ENCODE measurements at regions not wholly inside any gene's neighbourhood (a gene's known extent, or its start where the extent isn't known, plus 50 kb on each side); places are given as distances from the start of the nearest gene placed in this dataset.
A peak's percentile ranks its signal among the peaks of the same experiment; 100 is the strongest.
"Not testable (repeated sequence)": the region's sequence is repeated elsewhere in the genome, so short reads cannot be mapped to it uniquely, and the experiment has no call there.

DNA sequence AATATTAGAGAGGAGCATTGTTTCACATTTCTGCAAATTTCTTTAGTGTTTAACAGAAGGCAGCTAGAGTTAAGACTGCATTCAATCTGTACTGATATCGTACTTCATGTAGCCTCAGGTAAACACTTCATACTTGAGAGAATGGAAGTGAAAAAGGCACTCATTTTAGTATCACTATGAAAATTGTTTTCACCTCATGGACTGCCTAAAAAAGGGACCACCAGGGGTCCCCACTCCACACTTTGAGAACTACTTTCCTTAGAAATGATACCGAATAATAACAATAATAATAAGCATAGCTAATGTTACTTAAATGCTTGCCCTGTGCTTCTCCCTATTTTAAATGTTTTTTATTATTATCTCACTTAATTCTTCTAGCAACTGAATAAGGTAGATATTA, 95.1 kb downstream of the BLID start:
- no peak for DNase-seq

DNA sequence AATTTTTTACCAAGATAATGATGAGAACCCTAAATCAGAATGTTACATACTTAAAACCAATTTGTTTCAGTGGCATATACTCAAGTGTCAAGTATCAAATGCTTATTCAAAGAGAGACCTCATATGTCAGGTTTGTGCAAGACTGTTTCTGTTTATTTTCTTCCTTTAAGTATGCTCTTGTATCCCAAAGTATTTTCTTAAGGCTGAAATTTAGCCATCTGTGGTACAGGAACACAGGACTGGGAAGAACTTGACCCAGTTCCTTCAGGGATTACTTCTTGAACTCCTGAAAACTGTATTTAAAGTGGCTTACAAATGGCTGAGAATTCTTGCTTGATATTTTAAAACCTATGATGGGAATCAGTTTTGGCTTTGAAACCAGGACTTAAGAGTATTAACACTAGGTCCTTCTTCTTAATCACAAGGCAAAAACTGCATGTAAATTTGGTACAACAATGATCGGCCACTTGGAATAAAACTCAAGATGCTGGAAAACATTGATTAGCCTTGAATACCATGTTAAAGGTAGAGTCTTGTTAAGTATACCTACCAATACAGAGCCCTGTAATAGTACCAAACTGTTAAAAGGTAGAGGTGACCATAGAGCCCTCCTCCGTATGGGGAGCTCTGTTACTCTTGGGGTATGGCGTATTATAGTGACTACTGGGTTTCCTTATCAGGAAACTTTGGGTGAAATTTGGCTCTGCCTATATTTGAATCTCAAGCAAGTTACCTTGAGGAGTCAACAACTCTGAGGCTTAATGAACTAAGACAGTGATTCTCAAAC, 95.9 kb downstream of the BLID start:
- DNase-seq: no peak

DNA sequence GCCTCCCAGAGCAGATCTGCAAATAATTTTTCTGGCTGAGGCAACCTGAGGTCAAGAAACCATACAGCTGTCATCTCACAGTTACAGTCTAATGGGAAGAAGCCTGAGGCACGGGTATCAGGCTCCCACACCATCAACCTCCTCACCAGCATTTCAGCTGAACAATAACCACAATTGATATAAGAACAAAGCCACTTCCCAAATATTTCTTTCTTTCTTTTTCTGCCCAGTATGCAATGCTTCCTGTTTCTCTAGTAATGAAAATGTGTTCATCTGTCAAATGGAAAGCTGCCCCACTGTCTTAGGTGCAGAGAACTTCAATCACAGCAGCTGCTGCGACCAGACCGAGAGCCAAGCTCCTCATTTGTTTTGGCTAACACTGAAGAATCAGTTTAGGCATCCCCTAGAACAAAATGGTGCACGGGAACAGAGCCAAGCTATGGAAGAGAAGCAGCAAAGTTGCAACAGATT, 108.4 kb downstream of the BLID start:
- peak; percentile 2 to 29 for DNase-seq

- no peak for DNase-seq
These were observed 111.6 kb downstream of the BLID start for GRCh38 chr11:122004446-122004845.

DNA sequence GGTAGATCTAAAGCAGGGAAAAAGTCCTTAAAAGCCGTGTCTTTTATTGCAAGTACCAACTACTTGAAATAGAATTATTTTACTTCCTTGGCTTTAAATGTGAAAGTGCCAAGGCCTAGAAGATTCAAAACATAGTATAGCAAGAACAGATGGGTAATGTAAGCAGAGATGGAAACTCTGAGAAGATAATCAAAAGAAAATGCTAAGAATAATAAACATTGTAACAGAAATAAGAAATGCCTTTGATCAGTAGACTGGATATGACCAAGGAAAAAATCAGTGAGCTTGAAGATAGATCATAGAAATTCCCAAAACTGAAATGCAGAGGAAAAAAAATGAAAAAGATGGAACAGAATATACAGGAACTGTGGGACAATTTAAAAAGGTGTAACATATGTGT, 113.1 kb downstream of the BLID start:
- DNase-seq: no peak

GRCh38 chr11:122002047-122002446, 114.0 kb downstream of the BLID start:
- DNase-seq: no peak

DNA sequence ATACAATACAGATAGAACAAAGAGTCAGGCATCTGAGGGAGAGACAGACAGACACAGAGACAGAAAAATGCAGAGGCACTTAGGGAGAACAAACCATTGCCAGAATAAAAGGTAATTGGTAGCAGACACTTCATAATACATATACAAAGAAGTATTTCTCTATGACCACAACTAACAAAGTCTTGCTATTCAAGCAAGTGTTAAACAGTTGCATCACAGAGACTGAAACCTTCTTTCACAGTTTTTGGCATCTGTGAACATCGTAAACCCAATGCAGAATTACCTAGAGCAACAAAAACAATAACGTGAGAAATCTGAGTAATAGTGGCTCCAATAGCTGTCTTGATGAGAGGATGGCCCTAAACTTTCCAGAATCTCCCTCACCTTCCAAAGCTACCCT, 116.4 kb downstream of the BLID start:
- DNase-seq: no peak

- no peak for DNase-seq
These were observed 119.4 kb downstream of the BLID start for GRCh38 chr11:121996574-121996973.

DNA sequence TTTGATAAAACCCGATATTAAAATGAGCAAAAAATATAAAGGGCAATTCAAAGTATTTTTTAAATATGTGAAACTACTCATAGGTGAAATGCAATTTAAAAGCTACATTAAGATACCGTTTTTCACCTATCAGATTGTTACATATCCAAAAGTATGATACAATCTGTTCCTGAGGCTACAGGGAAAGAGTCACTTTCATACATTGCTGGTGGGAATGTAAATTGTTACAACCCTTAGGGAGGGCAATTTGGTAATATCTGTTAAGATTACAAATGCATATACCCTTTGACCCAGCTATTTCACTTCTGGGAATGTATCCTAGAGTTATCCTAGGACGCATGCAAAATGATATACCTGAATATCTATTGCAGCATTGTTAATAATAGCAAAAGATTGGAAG, 132.1 kb downstream of the BLID start:
- no peak for DNase-seq

DNA sequence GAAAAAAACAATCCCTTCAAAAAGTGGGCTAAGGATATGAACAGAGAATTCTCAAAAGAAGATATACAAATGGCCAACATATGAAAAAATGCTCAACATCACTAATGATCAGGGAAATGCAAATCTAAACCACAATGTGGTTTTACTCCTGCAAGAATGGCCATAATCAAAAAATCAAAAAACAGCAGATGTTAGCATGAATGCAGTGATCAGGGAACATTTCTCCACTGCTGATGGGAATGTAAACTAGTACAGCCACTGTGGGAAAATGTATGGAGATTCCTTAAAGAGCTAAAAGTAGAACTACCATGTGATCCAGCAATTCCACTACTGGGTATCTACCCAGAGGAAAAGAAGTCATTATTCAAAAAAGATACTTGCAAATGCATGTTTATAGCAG, 138.1 kb downstream of the BLID start:
- DNase-seq: not testable (repeated sequence)

DNA sequence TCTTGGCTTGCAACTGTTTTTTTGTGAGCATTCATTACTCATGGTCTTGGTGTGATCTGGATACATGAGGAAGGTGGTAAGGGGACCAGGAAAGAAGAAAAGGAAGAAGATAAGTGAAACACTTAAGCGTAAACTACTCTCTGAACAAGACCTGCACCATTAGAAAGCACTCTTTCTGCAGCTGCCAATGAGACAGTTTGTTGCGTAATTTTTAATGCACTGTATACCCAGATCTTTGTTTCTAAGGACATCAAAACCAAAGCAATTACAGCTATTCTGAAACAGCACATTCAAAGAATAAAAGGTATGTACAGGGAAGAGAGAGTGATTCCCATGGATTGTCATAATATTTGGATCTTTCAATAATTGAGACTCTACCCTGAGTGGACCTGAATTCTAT, 147.4 kb downstream of the BLID start:
- no peak for DNase-seq

- no peak for DNase-seq
These were observed 148.8 kb downstream of the BLID start for GRCh38 chr11:121967131-121967704.

DNA sequence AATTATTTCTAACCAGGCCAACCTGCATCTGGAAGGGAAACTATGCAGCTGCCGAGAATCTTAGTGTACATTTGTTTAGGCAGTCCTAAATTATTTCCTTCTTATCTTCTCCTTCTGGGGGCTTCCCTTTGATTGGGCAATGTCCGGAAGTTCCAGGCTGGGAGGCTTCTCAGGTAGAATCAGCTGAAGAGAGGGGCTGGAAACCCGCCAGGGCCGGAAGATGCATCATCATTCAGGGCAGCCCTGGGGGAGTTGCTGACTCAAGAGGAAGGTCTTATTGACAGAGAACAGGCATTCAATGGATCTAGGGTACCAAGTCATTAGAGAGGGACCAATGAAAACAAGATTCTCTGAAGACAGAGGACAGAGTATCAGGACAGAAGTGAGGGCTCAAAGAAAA, 150.7 kb downstream of the BLID start:
- DNase-seq: no peak

GRCh38 chr11:121964591-121964990, 151.4 kb downstream of the BLID start:
- no peak for DNase-seq

DNA sequence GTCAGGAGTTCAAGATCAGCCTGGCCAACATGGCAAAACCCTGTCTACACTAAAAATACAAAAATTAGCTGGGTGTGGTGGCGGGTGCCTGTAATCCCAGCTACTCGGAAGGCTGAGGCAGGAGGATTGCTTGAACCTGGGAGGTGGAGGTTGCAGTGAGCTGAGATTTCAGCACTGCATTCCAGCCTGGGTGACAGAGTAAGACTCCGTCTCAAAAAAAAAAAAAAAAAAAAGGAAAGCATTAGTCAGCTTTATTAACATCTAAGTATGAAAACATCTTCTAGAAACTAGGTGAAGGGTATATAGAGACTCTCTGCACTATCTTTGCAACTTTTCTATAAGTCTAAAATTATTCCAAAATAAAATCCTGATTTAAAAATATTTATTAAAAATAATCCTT, 152.2 kb downstream of the BLID start:
- DNase-seq: not testable (repeated sequence)

DNA sequence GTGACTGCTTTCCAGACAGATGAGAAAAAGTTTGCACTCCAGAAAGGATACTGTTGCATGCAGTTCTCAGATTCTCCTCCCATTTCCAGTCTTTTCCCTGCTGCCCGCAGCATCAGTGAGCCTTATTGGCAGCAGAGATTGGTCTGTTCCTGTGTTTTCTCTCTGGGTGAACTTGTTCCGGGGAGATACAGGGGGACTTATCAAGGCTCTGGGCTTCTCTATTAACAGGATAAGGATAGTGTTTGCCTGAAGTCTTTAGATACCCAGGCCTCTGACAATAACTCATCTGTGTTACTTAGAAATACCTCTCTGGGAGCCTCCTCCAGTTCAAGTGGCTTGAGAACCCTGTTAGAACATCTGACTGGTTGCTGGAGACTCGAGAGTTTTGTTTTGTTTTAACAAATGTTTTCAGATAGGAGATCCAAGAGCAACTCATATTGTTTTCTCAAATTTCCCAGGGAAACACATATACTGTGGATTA, 154.7 kb downstream of the BLID start:
- DNase-seq: no peak

GRCh38 chr11:121958971-121959325, 157.1 kb downstream of the BLID start:
- no peak for DNase-seq

DNA sequence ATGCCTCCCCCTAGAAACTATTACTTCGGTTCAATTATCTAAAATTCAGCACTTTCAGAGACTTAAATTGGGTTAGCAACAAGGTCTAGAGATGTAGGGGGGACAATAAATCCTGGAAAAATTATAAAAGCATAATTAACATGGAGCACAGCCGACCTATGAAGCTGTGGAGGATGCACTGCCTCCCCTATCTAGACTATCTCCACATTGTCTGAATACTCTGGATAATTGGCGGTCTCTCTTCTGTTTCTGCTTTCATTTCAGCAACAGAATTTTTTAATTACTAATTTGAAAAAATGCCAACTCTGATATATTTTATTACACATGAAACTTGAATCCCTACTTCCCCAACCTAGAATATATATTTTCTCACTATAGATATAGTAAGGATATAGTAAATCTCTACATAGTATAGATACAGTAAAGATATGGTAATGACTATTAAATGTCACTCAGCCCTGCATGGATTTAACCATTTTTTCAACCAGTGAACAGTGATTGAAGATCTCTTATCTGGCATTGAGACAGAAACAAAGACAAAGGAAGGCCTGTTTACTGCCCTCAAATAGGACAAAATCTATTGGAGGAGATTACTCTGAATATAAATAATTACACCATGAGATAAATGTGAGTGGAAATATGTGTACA, 157.6 kb downstream of the BLID start:
- no peak for DNase-seq

- no peak for DNase-seq
These were observed 162.9 kb downstream of the BLID start for GRCh38 chr11:121953122-121953521.

DNA sequence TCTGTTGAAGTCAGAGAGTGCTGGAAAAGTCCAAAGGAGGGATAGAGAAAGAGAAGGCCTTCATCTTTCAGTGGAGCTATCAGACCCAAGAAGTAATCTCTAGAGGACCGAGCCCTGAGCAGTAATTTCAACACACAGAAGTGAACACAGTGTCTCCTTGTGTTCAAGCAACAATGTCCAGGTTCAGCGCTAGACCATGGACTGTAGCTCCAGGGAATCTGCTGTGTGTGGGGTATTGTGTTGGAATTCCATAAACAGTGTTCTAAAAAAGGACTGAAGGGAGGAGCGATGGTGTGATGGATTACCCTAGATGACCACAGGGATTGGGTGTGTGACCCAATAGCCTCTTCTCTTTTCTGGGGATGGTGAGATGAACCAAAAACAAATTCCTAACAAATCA, 165.9 kb downstream of the BLID start:
- no peak for DNase-seq

- no peak for DNase-seq
These were observed 169.5 kb downstream of the BLID start for GRCh38 chr11:121946514-121946913.

DNA sequence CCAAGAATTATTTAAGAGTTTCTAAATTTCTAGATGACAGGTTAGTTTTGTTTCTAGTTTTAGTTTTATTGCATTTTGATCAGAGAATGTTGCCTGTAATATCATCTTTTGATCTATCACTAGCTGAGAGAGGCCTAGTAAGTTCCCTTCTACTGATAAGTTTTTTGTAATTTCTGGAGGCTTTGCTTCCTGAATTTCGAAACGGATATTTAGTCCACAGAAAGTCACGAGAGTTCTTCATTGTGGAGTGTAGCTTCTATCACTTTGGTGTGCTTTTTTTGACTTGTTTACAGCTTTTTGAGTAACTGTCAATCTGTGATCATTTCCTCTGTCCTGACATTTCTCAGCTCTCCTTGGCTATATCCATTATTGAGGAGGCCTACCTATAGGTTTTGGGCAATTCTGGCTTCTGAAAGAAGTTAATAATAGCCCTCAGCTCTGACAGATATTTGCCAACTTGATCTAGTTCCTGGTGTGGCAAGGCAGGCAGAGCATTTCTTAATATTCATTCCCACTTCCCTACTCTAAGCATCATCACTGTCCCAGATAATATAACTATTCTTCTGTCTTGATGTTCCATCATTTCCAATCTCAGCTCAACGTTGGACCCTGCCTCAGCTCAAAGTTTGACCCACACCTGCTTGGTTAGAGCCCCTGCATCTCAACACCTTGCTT, 171.3 kb downstream of the BLID start:
- no peak for DNase-seq

GRCh38 chr11:121938076-121938475, 177.9 kb downstream of the BLID start:
- no peak for DNase-seq

All from NCI-H446 (cell line).